MM.1S (cell line): ENCODE measurements at regions not wholly inside any gene's neighbourhood (a gene's known extent, or its start where the extent isn't known, plus 50 kb on each side); places are given as distances from the start of the nearest gene placed in this dataset.

Source experiments
- CTCF ChIP-seq: fragments of 300-600 bp; sonication (generic); IDR thresholded peaks from 2 replicates; pipeline ENCODE4 v1.5.1; 2016; ENCODE audit warnings: antibody characterized with exemption, low read length, mixed read lengths
- EZH2phosphoT487 ChIP-seq: fragments of 300-600 bp; sonication (generic); IDR thresholded peaks from 2 replicates; pipeline ENCODE4 v1.6.1; 2018; ENCODE audit warnings: antibody characterized with exemption, low read length

- TF ChIP-seq CTCF (no peak), EZH2phosphoT487 (no peak)
Measured at GRCh38 chr12:125645724-125646123, 580.5 kb downstream of the AACS start.
